Chondrocyte (in vitro differentiated cells): ENCODE measurements at regions not wholly inside any gene's neighbourhood (a gene's known extent, or its start where the extent isn't known, plus 50 kb on each side); places are given as distances from the start of the nearest gene placed in this dataset.
"Not testable (repeated sequence)": the region's sequence is repeated elsewhere in the genome, so short reads cannot be mapped to it uniquely, and the experiment has no call there.

Source experiments
- DNase-seq: peaks from one replicate; pipeline ENCODE4 v3.0.0; 2021; ENCODE audit warnings: mixed read lengths, low spot score
- H3K27ac Mint-ChIP-seq: one replicate; pipeline ENCODE4 v1.8.0; 2021; ENCODE audit warnings: mild to moderate bottlenecking, moderate library complexity, mixed read lengths; ENCODE audit not compliant: unreplicated experiment
- H3K27me3 Mint-ChIP-seq: 2 replicates; pipeline ENCODE4 v1.8.0; 2021; ENCODE audit warnings: low read depth, mixed read lengths
- H3K36me3 Mint-ChIP-seq: 2 replicates; pipeline ENCODE4 v1.8.0; 2021; ENCODE audit warnings: low read depth, mixed read lengths
- H3K4me1 Mint-ChIP-seq: 2 replicates; pipeline ENCODE4 v1.8.0; 2021; ENCODE audit warnings: low read depth, mild to moderate bottlenecking, mixed read lengths
- H3K4me3 Mint-ChIP-seq: one replicate; pipeline ENCODE4 v1.8.0; 2021; ENCODE audit warnings: mild to moderate bottlenecking, moderate library complexity, mixed read lengths; ENCODE audit not compliant: unreplicated experiment
- H3K9me3 Mint-ChIP-seq: 2 replicates; pipeline ENCODE4 v1.8.0; 2021; ENCODE audit warnings: low read depth, mixed read lengths
- CTCF ChIP-seq: fragments of 200-600 bp; sonication (generic); IDR thresholded peaks from 2 replicates; pipeline ENCODE4 v1.5.0; 2021; ENCODE audit warnings: antibody characterized with exemption, mild to moderate bottlenecking, moderate library complexity

- no peak overlapping the region for H3K27ac Mint-ChIP-seq
Observed at GRCh38 chr2:192604295-192604694, 409.6 kb upstream of the TMEFF2 start.

GRCh38 chr2:192598649-192599048 is 403.9 kb upstream of the TMEFF2 start:
- not testable (repeated sequence) for H3K27me3 Mint-ChIP-seq, H3K9me3 Mint-ChIP-seq, H3K36me3 Mint-ChIP-seq, H3K4me1 Mint-ChIP-seq, DNase-seq, H3K27ac Mint-ChIP-seq, H3K4me3 Mint-ChIP-seq

More at GRCh38 chr2:192604295-192604694, 409.6 kb upstream of the TMEFF2 start:
- H3K27me3 Mint-ChIP-seq = peaks cover 2% of the 10 kb centered on the region
- DNase-seq = no peak
- no peaks in the 10 kb centered on the region for H3K9me3 Mint-ChIP-seq
- H3K36me3 Mint-ChIP-seq = no peaks in the 10 kb centered on the region
- H3K4me3 Mint-ChIP-seq = no peak overlapping the region
- no peaks in the 10 kb centered on the region for H3K4me1 Mint-ChIP-seq
- no peak for TF ChIP-seq CTCF

GRCh38 chr2:192593561-192593960 is 398.8 kb upstream of the TMEFF2 start:
- Mint-ChIP-seq H3K4me3 (no peak overlapping the region), H3K9me3 (peaks cover 3% of the 10 kb centered on the region), H3K36me3 (no peaks in the 10 kb centered on the region), H3K27me3 (peaks cover 4% of the 10 kb centered on the region), H3K4me1 (no peaks in the 10 kb centered on the region), H3K27ac (no peak overlapping the region)
- no peak for TF ChIP-seq CTCF
- DNase-seq = no peak

GRCh38 chr2:192591617-192592016 is 396.9 kb upstream of the TMEFF2 start:
- Mint-ChIP-seq H3K4me1 (no peaks in the 10 kb centered on the region), H3K27ac (no peak overlapping the region), H3K4me3 (no peak overlapping the region), H3K9me3 (peaks cover 3% of the 10 kb centered on the region), H3K36me3 (no peaks in the 10 kb centered on the region), H3K27me3 (peaks cover 4% of the 10 kb centered on the region)
- TF ChIP-seq CTCF = no peak
- no peak for DNase-seq

- no peak for TF ChIP-seq CTCF
- no peaks in the 10 kb centered on the region for H3K4me1 Mint-ChIP-seq
- no peaks in the 10 kb centered on the region for H3K36me3 Mint-ChIP-seq
- no peak for DNase-seq
- no peak overlapping the region for H3K27ac Mint-ChIP-seq
- H3K27me3 Mint-ChIP-seq = peaks cover 13% of the 10 kb centered on the region
- no peaks in the 10 kb centered on the region for H3K9me3 Mint-ChIP-seq
- no peak overlapping the region for H3K4me3 Mint-ChIP-seq
Observed at GRCh38 chr2:192585418-192585817, 390.7 kb upstream of the TMEFF2 start.

GRCh38 chr2:192584976-192585375 is 390.2 kb upstream of the TMEFF2 start:
- Mint-ChIP-seq H3K9me3 (no peaks in the 10 kb centered on the region), H3K27me3 (peaks cover 13% of the 10 kb centered on the region), H3K4me3 (no peak overlapping the region), H3K27ac (no peak overlapping the region), H3K36me3 (no peaks in the 10 kb centered on the region), H3K4me1 (no peaks in the 10 kb centered on the region)
- no peak for DNase-seq
- no peak for TF ChIP-seq CTCF
